NB4 (cell line): ENCODE measurements at regions not wholly inside any gene's neighbourhood (a gene's known extent, or its start where the extent isn't known, plus 50 kb on each side); places are given as distances from the start of the nearest gene placed in this dataset.

Experiments
- DNase-seq: peaks from one replicate; pipeline ENCODE4 v3.0.0; 2010; ENCODE audit warnings: low read depth
- H3K4me3 ChIP-seq: one replicate; pipeline ENCODE4 v1.5.1; 2011; ENCODE audit warnings: mild to moderate bottlenecking, low read depth, low read length, moderate library complexity
- MYC ChIP-seq: IDR thresholded peaks from 2 replicates; pipeline ENCODE4 v1.6.1; 2011; ENCODE audit warnings: low read depth, low read length
- POLR2A ChIP-seq: IDR thresholded peaks from 2 replicates; pipeline ENCODE4 v1.6.1; 2011; ENCODE audit warnings: mild to moderate bottlenecking; ENCODE audit not compliant: insufficient read length; ENCODE audit errors: extremely low read depth
- TF ChIP-seq, protein P1 (sequence below): IDR thresholded peaks from 2 replicates; pipeline ENCODE4 v1.6.1; 2011; ENCODE audit warnings: low read depth, low read length
- TF ChIP-seq, protein P2 (sequence below): IDR thresholded peaks from one replicate; pipeline ENCODE4 v1.5.1; 2012; ENCODE audit warnings: low read depth, low read length

DNA sequence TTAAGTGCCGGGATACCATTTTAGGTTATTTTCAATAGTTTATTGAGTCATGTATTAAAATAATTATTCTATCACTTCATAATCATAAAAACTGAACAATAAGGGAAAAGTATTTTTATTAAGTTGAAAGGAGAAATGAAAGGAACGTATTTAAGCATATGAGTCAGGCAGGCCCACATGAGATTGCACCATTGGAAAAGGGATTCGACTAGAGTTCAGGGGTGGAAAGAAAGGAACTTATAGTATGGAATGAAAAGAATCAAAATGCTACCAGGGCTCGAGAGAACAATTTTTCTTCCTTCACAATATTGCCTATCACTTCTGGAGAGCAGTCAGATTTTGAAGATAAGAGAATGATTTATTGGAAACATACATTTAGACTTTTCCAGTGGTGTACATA, 516.5 kb upstream of the NETO1 start:
- no peak overlapping the region for H3K4me3 ChIP-seq
- TF ChIP-seq MYC (no peak), POLR2A (no peak)
- DNase-seq = no peak

DNA sequence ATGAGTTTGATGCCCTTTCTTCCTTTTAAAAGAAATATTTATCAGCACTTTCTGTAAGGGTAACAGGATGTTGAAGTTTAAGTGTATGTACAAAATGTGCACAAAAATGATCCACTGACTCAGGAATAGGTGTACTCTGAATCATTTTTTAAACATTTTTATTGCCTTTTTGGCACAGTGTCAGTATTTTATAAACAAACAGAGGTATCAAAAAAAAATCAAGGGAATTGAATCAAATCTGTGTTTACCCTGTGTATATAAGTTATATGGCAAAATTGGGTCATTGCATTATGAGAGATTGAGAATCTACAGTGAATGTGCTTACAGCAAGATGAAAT, 513.9 kb upstream of the NETO1 start:
- DNase-seq = no peak
- TF ChIP-seq POLR2A (no peak), MYC (no peak)
- TF ChIP-seq, protein P1, sequence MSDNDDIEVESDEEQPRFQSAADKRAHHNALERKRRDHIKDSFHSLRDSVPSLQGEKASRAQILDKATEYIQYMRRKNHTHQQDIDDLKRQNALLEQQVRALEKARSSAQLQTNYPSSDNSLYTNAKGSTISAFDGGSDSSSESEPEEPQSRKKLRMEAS = no peak
- TF ChIP-seq, protein P2, sequence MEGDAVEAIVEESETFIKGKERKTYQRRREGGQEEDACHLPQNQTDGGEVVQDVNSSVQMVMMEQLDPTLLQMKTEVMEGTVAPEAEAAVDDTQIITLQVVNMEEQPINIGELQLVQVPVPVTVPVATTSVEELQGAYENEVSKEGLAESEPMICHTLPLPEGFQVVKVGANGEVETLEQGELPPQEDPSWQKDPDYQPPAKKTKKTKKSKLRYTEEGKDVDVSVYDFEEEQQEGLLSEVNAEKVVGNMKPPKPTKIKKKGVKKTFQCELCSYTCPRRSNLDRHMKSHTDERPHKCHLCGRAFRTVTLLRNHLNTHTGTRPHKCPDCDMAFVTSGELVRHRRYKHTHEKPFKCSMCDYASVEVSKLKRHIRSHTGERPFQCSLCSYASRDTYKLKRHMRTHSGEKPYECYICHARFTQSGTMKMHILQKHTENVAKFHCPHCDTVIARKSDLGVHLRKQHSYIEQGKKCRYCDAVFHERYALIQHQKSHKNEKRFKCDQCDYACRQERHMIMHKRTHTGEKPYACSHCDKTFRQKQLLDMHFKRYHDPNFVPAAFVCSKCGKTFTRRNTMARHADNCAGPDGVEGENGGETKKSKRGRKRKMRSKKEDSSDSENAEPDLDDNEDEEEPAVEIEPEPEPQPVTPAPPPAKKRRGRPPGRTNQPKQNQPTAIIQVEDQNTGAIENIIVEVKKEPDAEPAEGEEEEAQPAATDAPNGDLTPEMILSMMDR = no peak
- H3K4me3 ChIP-seq = no peak overlapping the region

DNA sequence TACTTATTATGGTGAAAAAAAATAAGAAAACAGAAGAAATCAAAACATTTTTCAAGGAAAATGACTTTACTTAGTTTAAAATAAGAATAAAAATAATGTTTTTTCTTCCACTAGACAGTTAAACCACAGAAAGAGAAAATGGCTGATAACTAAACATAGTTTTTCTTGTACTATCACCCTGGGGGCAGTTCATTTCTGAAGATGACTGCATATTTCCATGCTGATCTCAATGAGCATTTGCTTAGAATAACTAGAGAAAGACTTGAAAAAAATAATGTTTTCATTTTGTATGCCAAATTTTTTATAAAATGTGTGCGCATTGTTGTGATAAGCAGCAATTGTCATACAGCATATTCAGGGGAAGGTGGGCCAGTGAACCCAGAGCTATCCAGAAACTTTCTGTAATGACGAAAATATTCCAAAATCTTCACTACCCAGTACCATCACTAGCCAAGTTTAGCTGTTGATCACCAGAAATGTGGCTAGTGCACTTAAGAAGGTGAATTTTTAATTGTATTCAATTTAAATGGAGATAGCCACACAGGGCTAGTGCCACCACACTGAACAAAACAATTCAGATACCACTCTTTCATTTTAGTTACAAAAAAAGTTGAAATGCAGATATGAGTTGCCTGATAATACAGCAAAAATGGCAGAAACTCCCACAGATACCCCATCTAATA, 513.4 kb upstream of the NETO1 start:
- TF ChIP-seq, protein P1 = no peak
- no peak for TF ChIP-seq POLR2A
- TF ChIP-seq, protein P2 = no peak
- no peak for TF ChIP-seq MYC

DNA sequence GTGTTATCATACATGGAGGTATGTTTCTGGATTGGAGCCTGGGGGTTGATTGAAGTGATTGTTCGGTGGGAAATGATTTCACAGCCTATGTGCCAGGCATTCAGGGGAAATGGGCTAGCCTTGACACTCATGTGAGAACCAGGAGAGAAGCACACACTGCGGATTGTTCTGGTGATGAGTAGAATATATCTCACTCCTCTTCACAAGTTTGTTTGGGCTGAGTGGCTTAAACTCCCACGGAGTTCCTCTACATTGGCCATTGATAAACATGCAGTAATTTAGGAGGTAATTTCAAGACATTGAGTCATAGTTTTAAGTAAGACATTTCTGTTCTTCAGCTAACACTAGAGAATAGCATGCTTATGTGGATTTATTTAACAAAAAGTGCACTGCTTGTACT, 498.9 kb upstream of the NETO1 start:
- TF ChIP-seq MYC = no peak
- TF ChIP-seq, protein P1 = no peak
- TF ChIP-seq, protein P2 = no peak
- TF ChIP-seq POLR2A = no peak
- no peak overlapping the region for H3K4me3 ChIP-seq
- DNase-seq = no peak

More for the DNA sequence above, 513.4 kb upstream of the NETO1 start:
- no peak for DNase-seq
- H3K4me3 ChIP-seq = no peak overlapping the region

DNA sequence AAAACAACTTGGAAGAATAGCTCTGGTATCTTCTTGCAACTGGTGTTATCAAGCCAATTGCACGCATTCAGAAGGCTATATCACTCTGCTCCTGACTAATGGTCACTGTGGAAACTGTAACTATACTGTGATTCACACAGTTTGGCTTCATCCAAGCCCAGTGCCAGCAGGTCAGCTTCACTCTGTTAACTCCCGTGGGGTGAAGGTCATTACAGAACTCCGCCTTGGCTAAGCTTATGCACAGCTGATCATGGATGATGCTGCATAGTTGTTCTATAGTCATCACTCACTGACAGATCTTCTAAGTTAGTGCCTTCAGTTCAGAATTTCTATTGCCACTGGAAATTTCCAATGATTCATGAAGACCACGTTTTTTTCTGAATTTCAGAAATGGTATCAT, 497.2 kb upstream of the NETO1 start:
- no peak overlapping the region for H3K4me3 ChIP-seq
- no peak for DNase-seq
- TF ChIP-seq, protein P2 = no peak
- TF ChIP-seq, protein P1 = no peak
- TF ChIP-seq MYC = no peak
- TF ChIP-seq POLR2A = no peak

GRCh38 chr18:73355121-73355520, 487.3 kb upstream of the NETO1 start:
- no peak for DNase-seq
- no peak overlapping the region for H3K4me3 ChIP-seq
- TF ChIP-seq POLR2A = no peak
- TF ChIP-seq MYC = no peak

- DNase-seq = no peak
- no peak overlapping the region for H3K4me3 ChIP-seq
- TF ChIP-seq, protein P2 = no peak
- TF ChIP-seq POLR2A (no peak), MYC (no peak)
- TF ChIP-seq, protein P1 = no peak
Measured at GRCh38 chr18:73352546-73352945, 484.8 kb upstream of the NETO1 start.
